ENCODE measurements at regions not wholly inside any gene's neighbourhood (a gene's known extent, or its start where the extent isn't known, plus 50 kb on each side); places are given as distances from the start of the nearest gene placed in this dataset.

DNA sequence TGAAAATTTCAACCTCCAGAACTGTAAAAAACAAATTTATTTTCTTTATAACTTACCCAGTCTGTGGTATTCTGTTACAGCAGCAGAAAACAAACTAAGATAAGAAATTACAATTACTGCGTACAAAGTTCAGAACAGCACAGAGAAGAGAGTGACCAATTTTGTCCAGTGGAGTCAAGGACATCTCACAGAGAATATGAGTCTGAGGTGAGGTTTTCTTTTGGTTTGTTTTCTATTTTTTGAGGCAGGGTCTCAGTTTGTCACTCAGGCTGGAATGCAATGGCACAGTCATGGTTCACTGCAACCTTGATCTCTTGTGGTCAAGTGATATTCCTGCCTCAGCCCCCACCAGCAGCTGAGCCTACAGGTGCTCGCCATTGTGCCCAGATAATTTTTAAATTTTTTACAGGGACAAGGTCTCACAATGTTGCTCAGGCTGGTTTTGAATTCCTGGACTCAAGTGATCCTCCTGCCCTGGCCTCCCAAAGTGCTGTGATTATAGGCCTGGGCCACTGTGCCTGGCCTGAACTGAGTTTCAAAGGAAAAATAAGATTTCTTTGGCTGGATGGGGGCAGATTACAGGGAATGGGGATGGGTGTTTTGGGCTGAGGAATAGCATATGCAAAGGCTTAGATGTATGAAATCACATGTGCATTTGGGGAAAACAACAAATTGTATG lies 201.1 kb upstream of the USP24 start:
- TF ChIP-seq EZH2phosphoT487 (IDR thresholded peaks at IDR 0.05; ENCODE audit: insufficient read depth, low read depth) = no peak
- TF ChIP-seq EZH2 (IDR thresholded peaks at IDR 0.05; ENCODE audit: insufficient read depth, poor library complexity, severe bottlenecking) = no peak
